ENCODE measurements at regions not wholly inside any gene's neighbourhood (a gene's known extent, or its start where the extent isn't known, plus 50 kb on each side); places are given as distances from the start of the nearest gene placed in this dataset.
A peak's percentile ranks its signal among the peaks of the same experiment; 100 is the strongest.

DNA sequence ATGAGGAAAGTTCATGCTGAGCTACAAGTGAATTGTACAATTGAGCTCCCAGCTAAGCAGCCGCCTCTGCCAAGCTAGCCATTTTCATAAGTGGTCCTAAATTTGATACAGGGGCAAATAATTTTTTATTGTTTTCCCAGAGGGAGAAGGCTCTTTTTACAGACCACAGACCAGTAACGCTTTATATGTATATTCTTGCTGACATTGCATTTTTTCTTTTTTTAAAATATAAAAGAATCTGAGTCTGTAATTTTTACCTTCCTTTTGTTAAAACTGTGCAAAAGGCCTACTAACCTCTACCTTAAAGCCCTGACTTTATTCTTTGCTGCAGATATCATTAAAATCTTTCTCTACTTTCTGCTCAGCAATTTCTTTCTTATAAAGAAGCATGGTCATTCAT, 501.2 kb upstream of the INTU start:
- no peaks in the 10 kb centered on the region for H3K36me3 ChIP-seq (ENCODE audit: low read depth)
- no peaks in the 10 kb centered on the region for H4K20me1 ChIP-seq (ENCODE audit: insufficient read depth)
- no peak overlapping the region for H3K9ac ChIP-seq
- 95% methylated on average over 2 of the region's 2 CpGs for WGBS, 2 experiments (ENCODE audit: low coverage in 1 of 2, low lambda C conversion rate in 2 of 2, missing lambda C conversion rate in 2 of 2)
- H3K79me2 ChIP-seq (ENCODE audit: insufficient read depth): no peaks in the 10 kb centered on the region
- in situ Hi-C loops (cut with MboI): no loop called here
- H3K9me2 ChIP-seq (ENCODE audit: insufficient read depth): 0 out of 2 replicates have a peak, but pooled peaks cover 4% of the 10 kb centered on the region
- no peak overlapping the region for H3K4me3 ChIP-seq
- no peaks in the 10 kb centered on the region for H3K4me1 ChIP-seq (ENCODE audit: insufficient read depth)
- DNase-seq: no peak
- no peaks in the 10 kb centered on the region for H3K9me3 ChIP-seq (ENCODE audit: low read depth)
- H3K27ac ChIP-seq: no peak overlapping the region
- H3K27me3 ChIP-seq (replicated peaks; ENCODE audit: insufficient read depth): no peaks in the 10 kb centered on the region
- H2AFZ ChIP-seq: no peak overlapping the region
- no peak overlapping the region for H3K4me2 ChIP-seq (ENCODE audit: unreplicated experiment)
- H3F3A ChIP-seq (ENCODE audit: insufficient read depth): no peaks in the 10 kb centered on the region
- TF ChIP-seq EZH2phosphoT487 (IDR thresholded peaks at IDR 0.05; ENCODE audit: insufficient read depth, low read depth) (no peak), EZH2 (IDR thresholded peaks at IDR 0.05; ENCODE audit: insufficient read depth, poor library complexity, severe bottlenecking) (no peak)

DNA sequence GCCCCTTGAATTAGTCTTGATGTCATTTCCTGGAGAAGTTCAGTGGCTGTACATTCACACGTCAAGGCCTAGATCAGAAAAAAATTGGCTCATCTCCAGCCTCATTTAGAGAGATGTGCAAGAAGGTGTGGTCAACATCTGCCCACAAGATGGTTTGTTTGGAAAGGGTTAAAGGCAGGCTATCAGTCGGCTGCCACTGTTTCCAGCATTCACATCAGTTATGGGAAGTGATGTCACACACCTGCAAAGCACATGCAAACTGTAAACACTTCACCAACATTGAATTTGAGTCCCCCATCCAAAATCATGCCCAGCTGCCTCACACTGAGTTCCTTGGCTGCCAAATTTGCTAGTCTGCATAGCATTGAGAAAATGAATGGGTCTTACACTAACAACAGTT, 498.3 kb upstream of the INTU start:
- H3K9me3 ChIP-seq (ENCODE audit: low read depth): no peaks in the 10 kb centered on the region
- 21 to 26% methylated on average over 2 of the region's 2 CpGs for WGBS, 2 experiments (ENCODE audit: low coverage in 1 of 2, low lambda C conversion rate in 2 of 2, missing lambda C conversion rate in 2 of 2)
- H3K4me1 ChIP-seq (ENCODE audit: insufficient read depth): peaks cover 16% of the 10 kb centered on the region
- no peak overlapping the region for H3K27ac ChIP-seq
- peaks cover 11% of the 10 kb centered on the region; the same call in 1 of the 2 replicates for H3F3A ChIP-seq (ENCODE audit: insufficient read depth)
- no peak overlapping the region for H3K9ac ChIP-seq
- H3K9me2 ChIP-seq (ENCODE audit: insufficient read depth): 0 out of 2 replicates have a peak, but pooled peaks cover 4% of the 10 kb centered on the region
- H3K4me2 ChIP-seq (ENCODE audit: unreplicated experiment): no peak overlapping the region
- DNase-seq: no peak
- H3K79me2 ChIP-seq (ENCODE audit: insufficient read depth): no peaks in the 10 kb centered on the region
- H3K36me3 ChIP-seq (ENCODE audit: low read depth): no peaks in the 10 kb centered on the region
- no peak overlapping the region for H2AFZ ChIP-seq
- in situ Hi-C loops (cut with MboI): no loop called here
- no peaks in the 10 kb centered on the region for H4K20me1 ChIP-seq (ENCODE audit: insufficient read depth)
- H3K27me3 ChIP-seq (replicated peaks; ENCODE audit: insufficient read depth): no peaks in the 10 kb centered on the region
- TF ChIP-seq EZH2phosphoT487 (IDR thresholded peaks at IDR 0.05; ENCODE audit: insufficient read depth, low read depth): no peak
- TF ChIP-seq EZH2 (IDR thresholded peaks at IDR 0.05; ENCODE audit: insufficient read depth, poor library complexity, severe bottlenecking): no peak
- H3K4me3 ChIP-seq: no peak overlapping the region

DNA sequence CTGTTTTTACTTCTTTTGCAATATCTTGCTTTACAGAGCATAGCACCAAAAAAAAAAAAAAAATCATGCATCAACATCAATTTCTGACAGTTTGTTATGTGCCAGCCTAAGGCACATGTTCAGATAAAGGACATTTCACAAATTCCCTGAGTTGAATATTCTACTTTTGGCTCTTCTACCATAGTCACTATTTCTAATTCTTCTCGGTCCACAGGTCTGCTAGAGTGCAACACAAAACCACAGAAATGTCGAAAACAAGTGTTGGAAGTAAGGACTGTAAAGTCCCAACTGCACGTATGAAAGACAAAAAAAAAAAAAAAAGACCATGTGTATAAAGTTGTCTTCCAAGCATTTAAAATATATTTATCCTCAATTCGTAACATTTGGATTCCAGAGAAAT, 494.2 kb upstream of the INTU start:
- Histone ChIP-seq H3K79me2 (ENCODE audit: insufficient read depth) (no peaks in the 10 kb centered on the region), H3K9me2 (ENCODE audit: insufficient read depth) (0 out of 2 replicates have a peak, but pooled peaks cover 4% of the 10 kb centered on the region), H3K4me1 (ENCODE audit: insufficient read depth) (peaks cover 52% of the 10 kb centered on the region), H3K9me3 (ENCODE audit: low read depth) (no peaks in the 10 kb centered on the region), H3K27me3 (replicated peaks; ENCODE audit: insufficient read depth) (no peaks in the 10 kb centered on the region), H2AFZ (peak overlapping the region; percentile 18; the same call in 1 of the 2 replicates), H3K27ac (no peak overlapping the region), H4K20me1 (ENCODE audit: insufficient read depth) (no peaks in the 10 kb centered on the region), H3K4me3 (no peak overlapping the region), H3F3A (ENCODE audit: insufficient read depth) (peaks cover 18% of the 10 kb centered on the region), H3K4me2 (ENCODE audit: unreplicated experiment) (peak overlapping the region; percentile 3), H3K9ac (no peak overlapping the region), H3K36me3 (ENCODE audit: low read depth) (no peaks in the 10 kb centered on the region)
- 27 to 31% methylated on average over 4 of the region's 4 CpGs for WGBS, 2 experiments (ENCODE audit: low coverage in 1 of 2, low lambda C conversion rate in 2 of 2, missing lambda C conversion rate in 2 of 2)
- in situ Hi-C loops (cut with MboI): no loop called here
- peak; percentile 35 for DNase-seq
- no peak for TF ChIP-seq EZH2phosphoT487 (IDR thresholded peaks at IDR 0.05; ENCODE audit: insufficient read depth, low read depth)
- TF ChIP-seq EZH2 (IDR thresholded peaks at IDR 0.05; ENCODE audit: insufficient read depth, poor library complexity, severe bottlenecking): no peak

DNA sequence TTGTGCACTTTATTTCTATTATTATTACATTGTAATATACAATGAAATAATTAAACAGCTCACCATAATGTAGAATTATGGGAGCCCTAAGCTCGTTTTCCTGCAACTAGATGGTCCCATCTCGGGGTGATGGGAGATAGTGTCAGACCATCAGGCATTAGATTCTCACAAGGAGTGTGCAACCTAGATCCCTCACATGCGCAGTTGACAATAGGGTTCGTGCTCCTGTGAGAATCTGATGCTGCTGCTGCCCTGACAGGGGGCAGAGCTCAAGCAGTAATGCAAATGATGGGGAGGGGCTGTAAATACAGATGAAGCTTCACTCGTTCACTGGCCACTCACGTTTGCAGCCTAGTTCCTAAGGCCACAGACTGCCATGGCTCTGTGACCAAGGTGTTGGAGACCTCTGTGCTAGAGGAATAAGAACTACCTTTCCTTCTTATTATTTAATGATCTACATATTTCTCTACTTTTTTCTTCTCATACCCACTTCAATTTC, 492.9 kb upstream of the INTU start:
- Histone ChIP-seq H3K36me3 (ENCODE audit: low read depth) (no peaks in the 10 kb centered on the region), H3K79me2 (ENCODE audit: insufficient read depth) (no peaks in the 10 kb centered on the region), H3K27ac (no peak overlapping the region), H4K20me1 (ENCODE audit: insufficient read depth) (no peaks in the 10 kb centered on the region), H3K4me3 (no peak overlapping the region), H3F3A (ENCODE audit: insufficient read depth) (peaks cover 18% of the 10 kb centered on the region), H3K9ac (no peak overlapping the region), H3K4me1 (ENCODE audit: insufficient read depth) (peaks cover 62% of the 10 kb centered on the region), H3K27me3 (replicated peaks; ENCODE audit: insufficient read depth) (no peaks in the 10 kb centered on the region), H3K9me2 (ENCODE audit: insufficient read depth) (no peaks in the 10 kb centered on the region), H2AFZ (no peak overlapping the region), H3K9me3 (ENCODE audit: low read depth) (no peaks in the 10 kb centered on the region), H3K4me2 (ENCODE audit: unreplicated experiment) (no peak overlapping the region)
- no peak for DNase-seq
- in situ Hi-C loops (cut with MboI): no loop called here
- WGBS, 2 experiments (ENCODE audit: low coverage in 1 of 2, low lambda C conversion rate in 2 of 2, missing lambda C conversion rate in 2 of 2): 83 to 90% methylated on average over 6 of the region's 6 CpGs
- TF ChIP-seq EZH2 (IDR thresholded peaks at IDR 0.05; ENCODE audit: insufficient read depth, poor library complexity, severe bottlenecking) (no peak), EZH2phosphoT487 (IDR thresholded peaks at IDR 0.05; ENCODE audit: insufficient read depth, low read depth) (no peak)

DNA sequence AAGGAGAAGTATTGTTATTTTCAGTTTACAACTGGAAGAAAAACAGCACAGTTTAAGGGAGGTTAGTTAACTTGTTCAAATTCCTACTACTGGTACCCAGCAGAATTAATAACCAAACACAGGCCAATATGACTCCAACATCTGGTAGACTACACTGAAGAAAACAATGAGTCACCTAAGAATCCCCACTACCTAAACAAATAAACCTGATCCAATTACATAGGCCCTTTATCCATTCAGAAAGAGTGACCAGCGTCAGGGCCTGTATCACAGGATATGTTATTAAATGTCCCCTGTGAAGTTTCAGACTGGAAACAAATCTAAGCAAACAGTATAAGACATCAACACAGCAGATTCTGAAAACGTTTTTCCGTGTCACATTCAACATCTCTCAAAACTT, 492.5 kb upstream of the INTU start:
- H3K4me2 ChIP-seq (ENCODE audit: unreplicated experiment): no peak overlapping the region
- H4K20me1 ChIP-seq (ENCODE audit: insufficient read depth): no peaks in the 10 kb centered on the region
- no peaks in the 10 kb centered on the region for H3K79me2 ChIP-seq (ENCODE audit: insufficient read depth)
- H3K36me3 ChIP-seq (ENCODE audit: low read depth): no peaks in the 10 kb centered on the region
- H3K4me1 ChIP-seq (ENCODE audit: insufficient read depth): peaks cover 62% of the 10 kb centered on the region
- peaks cover 18% of the 10 kb centered on the region for H3F3A ChIP-seq (ENCODE audit: insufficient read depth)
- no peak overlapping the region; the same call in 1 of the 2 replicates for H3K27ac ChIP-seq
- TF ChIP-seq EZH2phosphoT487 (IDR thresholded peaks at IDR 0.05; ENCODE audit: insufficient read depth, low read depth): no peak
- TF ChIP-seq EZH2 (IDR thresholded peaks at IDR 0.05; ENCODE audit: insufficient read depth, poor library complexity, severe bottlenecking): no peak
- WGBS, 2 experiments (ENCODE audit: low coverage in 1 of 2, low lambda C conversion rate in 2 of 2, missing lambda C conversion rate in 2 of 2): 72 to 73% methylated on average over 3 of the region's 3 CpGs
- no peaks in the 10 kb centered on the region for H3K27me3 ChIP-seq (replicated peaks; ENCODE audit: insufficient read depth)
- no peak overlapping the region for H3K4me3 ChIP-seq
- H2AFZ ChIP-seq: no peak overlapping the region
- no peak overlapping the region for H3K9ac ChIP-seq
- peak; percentile 45 for DNase-seq
- no peaks in the 10 kb centered on the region for H3K9me2 ChIP-seq (ENCODE audit: insufficient read depth)
- in situ Hi-C loops (cut with MboI): no loop called here
- no peaks in the 10 kb centered on the region for H3K9me3 ChIP-seq (ENCODE audit: low read depth)

All from GM23248 (cell line).